C4-2B (cell line): ENCODE measurements at regions not wholly inside any gene's neighbourhood (a gene's known extent, or its start where the extent isn't known, plus 50 kb on each side); places are given as distances from the start of the nearest gene placed in this dataset.

Experiments
- CTCF ChIP-seq: fragments of 450-650 bp; conservative IDR thresholded peaks from 2 replicates; pipeline ENCODE4 v1.5.1; 2017; ENCODE audit warnings: mild to moderate bottlenecking
- ZFX ChIP-seq: fragments of 450-650 bp; IDR thresholded peaks from 2 replicates; pipeline ENCODE4 v1.6.1; 2017

- TF ChIP-seq CTCF (no peak), ZFX (no peak)
These were observed 218.9 kb upstream of the C1orf174 start for GRCh38 chr1:4118746-4119515.
